Esophagus squamous epithelium (tissue), 4 donors: ENCODE measurements at regions not wholly inside any gene's neighbourhood (a gene's known extent, or its start where the extent isn't known, plus 50 kb on each side); places are given as distances from the start of the nearest gene placed in this dataset.

Experiments
- POLR2A ChIP-seq, 4 donors: fragments of 450-650 bp; IDR thresholded peaks; one replicate each; pipeline ENCODE4 v1.6.1; 2017; ENCODE audit warnings: antibody characterized with exemption in 4 of 4, mild to moderate bottlenecking in 4 of 4, moderate library complexity in 3 of 4
- TF ChIP-seq, protein P1 (sequence below), 6 experiments: fragments of 450-650 bp in 4 of 6; fragments of 200-600 bp in 2 of 6; sonication (generic) in 2 of 6; IDR thresholded peaks; one replicate each; pipeline ENCODE4 v1.5.1; 2016 to 2019; ENCODE audit warnings: antibody characterized with exemption in 6 of 6, mild to moderate bottlenecking in 4 of 6, moderate library complexity in 4 of 6

DNA sequence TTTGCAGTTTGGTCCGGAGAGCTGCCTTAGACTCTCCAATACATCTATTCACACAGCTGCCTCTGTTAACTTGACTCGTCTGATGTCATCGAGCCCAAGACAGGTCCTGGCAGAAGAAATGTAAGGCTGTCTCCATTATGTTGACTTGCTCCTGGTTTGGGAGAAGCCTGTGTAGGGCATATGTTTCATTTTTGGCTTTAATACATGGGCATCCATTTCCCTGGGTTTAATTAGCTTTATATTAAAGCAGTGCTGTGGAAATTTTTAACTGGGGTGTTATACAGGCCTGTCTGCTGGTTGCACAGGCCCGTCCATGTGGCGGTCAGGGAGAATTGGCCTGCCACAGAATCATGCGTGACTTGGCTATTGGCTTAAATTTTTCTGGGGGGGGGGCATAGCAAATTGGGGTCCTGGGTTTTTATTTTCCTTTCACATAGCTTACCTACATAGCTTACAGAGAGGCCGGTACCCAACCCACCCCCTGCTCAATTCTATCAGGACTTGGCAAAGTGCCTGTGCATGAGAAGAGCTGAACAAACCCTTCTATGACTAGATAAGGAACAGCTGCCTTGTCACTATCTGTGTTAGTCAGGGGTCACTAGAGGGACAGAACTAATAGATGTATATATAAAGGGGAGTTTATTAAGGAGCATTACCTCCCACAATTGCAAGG lies 123.5 kb upstream of the WDR1 start:
- TF ChIP-seq, protein P1, sequence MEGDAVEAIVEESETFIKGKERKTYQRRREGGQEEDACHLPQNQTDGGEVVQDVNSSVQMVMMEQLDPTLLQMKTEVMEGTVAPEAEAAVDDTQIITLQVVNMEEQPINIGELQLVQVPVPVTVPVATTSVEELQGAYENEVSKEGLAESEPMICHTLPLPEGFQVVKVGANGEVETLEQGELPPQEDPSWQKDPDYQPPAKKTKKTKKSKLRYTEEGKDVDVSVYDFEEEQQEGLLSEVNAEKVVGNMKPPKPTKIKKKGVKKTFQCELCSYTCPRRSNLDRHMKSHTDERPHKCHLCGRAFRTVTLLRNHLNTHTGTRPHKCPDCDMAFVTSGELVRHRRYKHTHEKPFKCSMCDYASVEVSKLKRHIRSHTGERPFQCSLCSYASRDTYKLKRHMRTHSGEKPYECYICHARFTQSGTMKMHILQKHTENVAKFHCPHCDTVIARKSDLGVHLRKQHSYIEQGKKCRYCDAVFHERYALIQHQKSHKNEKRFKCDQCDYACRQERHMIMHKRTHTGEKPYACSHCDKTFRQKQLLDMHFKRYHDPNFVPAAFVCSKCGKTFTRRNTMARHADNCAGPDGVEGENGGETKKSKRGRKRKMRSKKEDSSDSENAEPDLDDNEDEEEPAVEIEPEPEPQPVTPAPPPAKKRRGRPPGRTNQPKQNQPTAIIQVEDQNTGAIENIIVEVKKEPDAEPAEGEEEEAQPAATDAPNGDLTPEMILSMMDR (IDR thresholded peaks at IDR 0.05): no peak
- TF ChIP-seq POLR2A (IDR thresholded peaks at IDR 0.05): no peak
